Astrocyte (in vitro differentiated cells and primary cell): ENCODE measurements at regions not wholly inside any gene's neighbourhood (a gene's known extent, or its start where the extent isn't known, plus 50 kb on each side); places are given as distances from the start of the nearest gene placed in this dataset.

Source experiments
- DNase-seq: peaks from one replicate; pipeline ENCODE4 v3.0.0-alpha.2; 2010; ENCODE audit warnings: low read depth
- FAIRE-seq: peaks from 2 replicates; lab custom pipeline; 2011; peaks lifted over from hg19 to GRCh38; lab: Jason Lieb, UNC
- H2AFZ ChIP-seq: 2 replicates; pipeline ENCODE4 v1.6.0; 2012; ENCODE audit warnings: low read depth, low read length, inconsistent platforms
- H3K27ac ChIP-seq: 2 replicates; pipeline ENCODE4 v1.5.1; 2011; ENCODE audit warnings: low read depth, low read length, inconsistent platforms
- H3K27me3 ChIP-seq: 2 replicates; pipeline ENCODE4 v1.6.0; 2011; ENCODE audit warnings: low read length, inconsistent platforms; ENCODE audit not compliant: insufficient read depth
- H3K36me3 ChIP-seq: 2 replicates; pipeline ENCODE4 v1.5.1; 2011; ENCODE audit warnings: low read length, inconsistent platforms; ENCODE audit not compliant: insufficient read depth
- H3K4me1 ChIP-seq: 2 replicates; pipeline ENCODE4 v1.5.1; 2011; ENCODE audit warnings: low read length, inconsistent platforms; ENCODE audit not compliant: insufficient read depth
- H3K4me2 ChIP-seq: 2 replicates; pipeline ENCODE4 v1.6.0; 2012; ENCODE audit warnings: low read length, inconsistent platforms
- H3K4me3 ChIP-seq: 2 replicates; pipeline ENCODE4 v1.5.1; 2011; ENCODE audit warnings: low read depth, mild to moderate bottlenecking, low read length, inconsistent platforms; ENCODE audit not compliant: insufficient read depth
- H3K79me2 ChIP-seq: 2 replicates; pipeline ENCODE4 v1.6.0; 2012; ENCODE audit warnings: mild to moderate bottlenecking, low read length, inconsistent platforms; ENCODE audit not compliant: insufficient read depth
- H3K9ac ChIP-seq: 2 replicates; pipeline ENCODE4 v1.6.0; 2012; ENCODE audit warnings: mild to moderate bottlenecking, low read length, inconsistent platforms
- H3K9me3 ChIP-seq: 2 replicates; pipeline ENCODE4 v1.5.1; 2012; ENCODE audit warnings: low read depth, mild to moderate bottlenecking, low read length, inconsistent platforms; ENCODE audit not compliant: insufficient read depth
- H4K20me1 ChIP-seq: 2 replicates; pipeline ENCODE4 v1.6.0; 2012; ENCODE audit warnings: low read length, inconsistent platforms; ENCODE audit not compliant: insufficient read depth
- H3K27ac Mint-ChIP-seq: one replicate; pipeline ENCODE4 v1.8.0; 2021; ENCODE audit warnings: mild to moderate bottlenecking, mixed read lengths; ENCODE audit not compliant: unreplicated experiment
- H3K27me3 Mint-ChIP-seq: one replicate; pipeline ENCODE4 v1.8.0; 2021; ENCODE audit warnings: low read depth, mixed read lengths; ENCODE audit not compliant: unreplicated experiment
- H3K36me3 Mint-ChIP-seq: one replicate; pipeline ENCODE4 v1.8.0; 2021; ENCODE audit warnings: low read depth, mixed read lengths; ENCODE audit not compliant: unreplicated experiment
- H3K4me1 Mint-ChIP-seq: one replicate; pipeline ENCODE4 v1.8.0; 2021; ENCODE audit warnings: low read depth, mixed read lengths; ENCODE audit not compliant: unreplicated experiment
- H3K4me3 Mint-ChIP-seq: one replicate; pipeline ENCODE4 v1.8.0; 2021; ENCODE audit warnings: mild to moderate bottlenecking, moderate library complexity, mixed read lengths; ENCODE audit not compliant: unreplicated experiment
- H3K9me3 Mint-ChIP-seq: one replicate; pipeline ENCODE4 v1.8.0; 2021; ENCODE audit warnings: mild to moderate bottlenecking, mixed read lengths; ENCODE audit not compliant: unreplicated experiment
- EZH2 ChIP-seq: IDR thresholded peaks from 2 replicates; pipeline ENCODE4 v1.6.1; 2012; ENCODE audit warnings: mild to moderate bottlenecking, low read length, inconsistent platforms; ENCODE audit not compliant: insufficient read depth
- TF ChIP-seq, protein P1 (sequence below): IDR thresholded peaks from 2 replicates; pipeline ENCODE4 v1.5.1; 2011; ENCODE audit warnings: low read depth, mild to moderate bottlenecking, inconsistent platforms, low read length, moderate library complexity; ENCODE audit not compliant: insufficient read depth

DNA sequence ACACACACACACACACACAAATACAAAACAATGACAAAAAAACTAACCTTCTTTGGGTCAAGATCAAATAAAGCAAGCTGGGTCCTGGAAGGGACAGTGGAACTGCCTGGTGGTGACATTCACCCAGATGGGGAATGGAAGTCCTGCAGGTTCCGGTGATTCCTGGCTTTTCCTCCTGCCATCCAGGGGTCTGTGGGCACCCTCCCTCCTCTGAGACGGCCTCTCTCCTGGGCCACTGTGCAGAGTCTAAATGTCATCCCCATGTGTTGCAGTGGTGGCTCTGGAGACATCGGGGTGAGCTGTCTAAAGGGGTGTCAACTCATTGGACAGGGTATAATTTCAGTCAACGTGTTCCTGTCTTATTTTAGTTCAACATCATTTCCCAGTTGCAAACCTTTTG lies 248.2 kb downstream of the ZNF536 start:
- Histone ChIP-seq H3K27me3 (no peaks in the 10 kb centered on the region), H3K4me2 (no peak overlapping the region), H3K9me3 (no peaks in the 10 kb centered on the region), H3K4me1 (no peaks in the 10 kb centered on the region), H3K79me2 (no peaks in the 10 kb centered on the region), H3K9ac (no peak overlapping the region), H3K4me3 (no peak overlapping the region), H3K36me3 (no peaks in the 10 kb centered on the region), H4K20me1 (no peaks in the 10 kb centered on the region), H3K27ac (no peak overlapping the region), H2AFZ (no peak overlapping the region)
- TF ChIP-seq EZH2: no peak
- TF ChIP-seq, protein P1, sequence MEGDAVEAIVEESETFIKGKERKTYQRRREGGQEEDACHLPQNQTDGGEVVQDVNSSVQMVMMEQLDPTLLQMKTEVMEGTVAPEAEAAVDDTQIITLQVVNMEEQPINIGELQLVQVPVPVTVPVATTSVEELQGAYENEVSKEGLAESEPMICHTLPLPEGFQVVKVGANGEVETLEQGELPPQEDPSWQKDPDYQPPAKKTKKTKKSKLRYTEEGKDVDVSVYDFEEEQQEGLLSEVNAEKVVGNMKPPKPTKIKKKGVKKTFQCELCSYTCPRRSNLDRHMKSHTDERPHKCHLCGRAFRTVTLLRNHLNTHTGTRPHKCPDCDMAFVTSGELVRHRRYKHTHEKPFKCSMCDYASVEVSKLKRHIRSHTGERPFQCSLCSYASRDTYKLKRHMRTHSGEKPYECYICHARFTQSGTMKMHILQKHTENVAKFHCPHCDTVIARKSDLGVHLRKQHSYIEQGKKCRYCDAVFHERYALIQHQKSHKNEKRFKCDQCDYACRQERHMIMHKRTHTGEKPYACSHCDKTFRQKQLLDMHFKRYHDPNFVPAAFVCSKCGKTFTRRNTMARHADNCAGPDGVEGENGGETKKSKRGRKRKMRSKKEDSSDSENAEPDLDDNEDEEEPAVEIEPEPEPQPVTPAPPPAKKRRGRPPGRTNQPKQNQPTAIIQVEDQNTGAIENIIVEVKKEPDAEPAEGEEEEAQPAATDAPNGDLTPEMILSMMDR: no peak
- Mint-ChIP-seq H3K27me3 (no peaks in the 10 kb centered on the region), H3K27ac (no peak overlapping the region), H3K9me3 (peaks cover 10% of the 10 kb centered on the region), H3K4me1 (no peaks in the 10 kb centered on the region), H3K4me3 (no peak overlapping the region), H3K36me3 (no peaks in the 10 kb centered on the region)
- no peak for DNase-seq
- no peak for FAIRE-seq

DNA sequence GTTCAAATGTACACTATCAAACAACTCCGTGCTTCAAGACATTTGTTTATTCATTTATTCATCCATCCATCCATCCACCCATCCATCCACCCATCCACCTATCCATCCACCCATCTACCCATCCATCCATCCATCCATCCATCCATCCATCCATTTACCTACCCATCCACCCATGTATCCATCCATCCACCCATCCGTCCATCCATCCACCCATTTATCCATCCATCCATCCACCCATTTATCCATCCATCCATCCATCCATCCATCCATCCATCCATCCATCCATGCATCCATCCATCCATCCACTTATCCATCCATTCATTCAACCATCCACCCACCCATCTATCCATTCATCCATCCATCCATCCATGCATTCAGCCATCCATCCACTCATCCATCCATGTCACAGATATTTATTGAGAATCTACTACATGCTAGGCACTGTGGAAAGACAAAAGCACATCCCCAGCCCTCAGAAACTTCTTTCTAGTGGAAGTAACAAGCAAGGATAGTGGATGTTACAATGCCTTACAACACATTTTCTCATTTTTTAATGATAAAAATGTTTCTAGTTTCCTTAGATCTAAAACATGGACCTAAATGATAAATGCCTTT lies 237.6 kb downstream of the ZNF536 start:
- DNase-seq (no peak), FAIRE-seq (no peak)
- H3K9me3 ChIP-seq: peaks cover 5% of the 10 kb centered on the region
- H2AFZ ChIP-seq: no peak overlapping the region
- no peak overlapping the region for H3K9ac ChIP-seq
- Mint-ChIP-seq H3K9me3 (no peaks in the 10 kb centered on the region), H3K27me3 (peaks cover 22% of the 10 kb centered on the region), H3K4me3 (no peak overlapping the region), H3K4me1 (no peaks in the 10 kb centered on the region), H3K36me3 (no peaks in the 10 kb centered on the region), H3K27ac (no peak overlapping the region)
- H3K4me2 ChIP-seq: no peak overlapping the region
- no peaks in the 10 kb centered on the region for H3K79me2 ChIP-seq
- TF ChIP-seq EZH2: no peak
- TF ChIP-seq, protein P1: no peak
- no peak overlapping the region for H3K4me3 ChIP-seq
- no peaks in the 10 kb centered on the region for H4K20me1 ChIP-seq
- H3K36me3 ChIP-seq: no peaks in the 10 kb centered on the region
- no peaks in the 10 kb centered on the region for H3K27me3 ChIP-seq
- no peak overlapping the region for H3K27ac ChIP-seq
- no peaks in the 10 kb centered on the region for H3K4me1 ChIP-seq

DNA sequence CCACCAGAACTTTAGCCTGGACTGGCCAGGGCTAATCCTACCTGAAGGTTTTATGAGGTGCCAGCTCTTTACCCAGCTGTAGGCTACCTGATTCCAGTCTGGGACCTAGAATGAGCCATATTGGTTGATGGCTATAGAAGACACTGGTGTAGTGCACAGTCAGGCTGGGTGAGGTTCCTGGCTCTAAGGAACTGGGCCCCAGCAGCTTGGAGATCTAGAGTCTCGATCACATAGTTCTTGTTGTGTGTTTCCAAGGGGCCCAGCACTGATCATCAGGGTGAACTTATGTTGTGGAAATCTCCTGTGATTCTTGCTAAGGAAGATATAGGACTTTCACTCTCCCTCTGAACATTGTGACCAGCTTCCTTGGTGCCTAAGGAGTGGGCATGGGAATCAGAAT lies 236.3 kb downstream of the ZNF536 start:
- H3K27ac ChIP-seq: no peak overlapping the region
- no peak overlapping the region for H3K4me2 ChIP-seq
- H3K27me3 Mint-ChIP-seq: peaks cover 22% of the 10 kb centered on the region
- no peak overlapping the region for H2AFZ ChIP-seq
- H3K79me2 ChIP-seq: no peaks in the 10 kb centered on the region
- no peak for TF ChIP-seq EZH2
- TF ChIP-seq, protein P1: no peak
- H3K4me1 ChIP-seq: no peaks in the 10 kb centered on the region
- H3K36me3 ChIP-seq: no peaks in the 10 kb centered on the region
- no peaks in the 10 kb centered on the region for H3K9me3 Mint-ChIP-seq
- H4K20me1 ChIP-seq: no peaks in the 10 kb centered on the region
- FAIRE-seq (no peak), DNase-seq (no peak)
- no peak overlapping the region for H3K9ac ChIP-seq
- H3K4me1 Mint-ChIP-seq: no peaks in the 10 kb centered on the region
- no peaks in the 10 kb centered on the region for H3K36me3 Mint-ChIP-seq
- H3K4me3 ChIP-seq: no peak overlapping the region
- no peaks in the 10 kb centered on the region for H3K27me3 ChIP-seq
- no peak overlapping the region for H3K27ac Mint-ChIP-seq
- H3K4me3 Mint-ChIP-seq: no peak overlapping the region
- H3K9me3 ChIP-seq: peaks cover 5% of the 10 kb centered on the region
